HL-60/S4 treated with phorbol 12-myristate 13-acetate at 8.2 ng/mL for 4 days and 3 days (cell line): ENCODE measurements at regions not wholly inside any gene's neighbourhood (a gene's known extent, or its start where the extent isn't known, plus 50 kb on each side); places are given as distances from the start of the nearest gene placed in this dataset.

ENCODE experiments used
- in situ Hi-C: fragments of 300-500 bp; cut with MboI; formaldehyde crosslinking; loops from 2 replicates; pipeline ENCODE4 v1.15.0; 2022; ENCODE audit warnings: low sequenced_read_pairs

DNA sequence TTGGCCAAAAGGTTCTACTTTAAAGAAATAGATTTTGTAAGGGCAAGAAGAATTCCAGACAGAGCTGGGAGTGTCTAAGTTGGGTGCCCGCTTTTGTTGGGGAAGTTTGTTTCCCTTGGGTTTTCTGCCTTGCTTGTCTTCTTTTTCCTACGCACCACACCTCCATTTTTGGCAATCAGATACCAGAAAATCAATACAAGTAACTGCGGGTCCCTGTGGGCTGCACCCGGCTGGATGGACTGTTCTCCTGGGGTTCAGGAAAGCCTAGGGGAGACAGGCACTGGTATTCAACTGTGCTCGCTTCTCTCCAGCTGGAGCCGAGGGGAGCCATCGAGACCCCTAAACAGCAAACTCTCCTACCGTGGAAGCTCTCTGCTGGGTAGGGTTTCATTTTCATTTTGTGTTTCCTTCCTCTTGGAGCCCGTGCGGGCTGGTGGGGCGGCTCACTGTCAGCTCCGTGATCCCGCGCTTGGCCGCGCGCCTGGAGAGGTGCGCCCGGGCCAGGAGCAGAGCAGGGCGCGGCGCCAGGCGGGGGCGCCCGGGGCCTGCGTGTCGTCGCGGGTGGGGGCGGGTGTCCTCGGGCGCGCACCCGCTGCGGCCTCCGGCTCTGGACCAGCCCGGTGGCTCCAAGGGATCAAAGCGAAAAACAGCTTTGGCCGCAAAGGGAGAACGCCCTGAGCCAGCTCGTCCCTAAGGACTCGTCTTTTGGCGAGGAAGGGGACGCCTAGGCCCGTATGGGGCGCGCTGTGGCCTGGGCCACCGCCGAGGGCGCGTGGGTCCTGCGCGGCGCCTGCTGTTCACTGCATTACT, 347.2 kb downstream of the ZNF536 start:
- in situ Hi-C loops, result no loop called here

- in situ Hi-C loops, result no loop called here
Observed at GRCh38 chr19:30718707-30719106, 346.5 kb downstream of the ZNF536 start.

DNA sequence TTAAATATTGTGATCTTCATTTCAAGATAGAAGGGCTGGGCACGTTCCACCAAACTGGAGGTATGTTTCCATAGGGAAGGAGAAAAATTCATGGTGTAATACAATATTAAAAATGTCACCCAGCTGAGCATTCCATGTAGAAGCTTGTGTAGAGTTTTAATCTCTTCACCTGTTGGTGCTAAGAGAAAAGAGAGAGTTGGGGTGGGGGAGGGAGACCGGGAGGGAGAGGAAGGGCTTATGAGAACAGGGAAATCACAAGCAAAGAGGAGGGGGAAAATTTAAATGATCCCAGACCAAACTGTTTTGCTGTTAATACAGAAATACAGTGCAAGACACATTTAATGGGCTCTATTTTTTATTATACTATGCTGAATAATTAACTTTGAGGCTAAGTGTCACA, 345.8 kb downstream of the ZNF536 start:
- in situ Hi-C loops, result no loop called here

- in situ Hi-C loops, result no loop called here
Observed at GRCh38 chr19:30717381-30717780, 345.2 kb downstream of the ZNF536 start.

- in situ Hi-C loops, result no loop called here
Observed at GRCh38 chr19:30712431-30713337, 340.5 kb downstream of the ZNF536 start.

DNA sequence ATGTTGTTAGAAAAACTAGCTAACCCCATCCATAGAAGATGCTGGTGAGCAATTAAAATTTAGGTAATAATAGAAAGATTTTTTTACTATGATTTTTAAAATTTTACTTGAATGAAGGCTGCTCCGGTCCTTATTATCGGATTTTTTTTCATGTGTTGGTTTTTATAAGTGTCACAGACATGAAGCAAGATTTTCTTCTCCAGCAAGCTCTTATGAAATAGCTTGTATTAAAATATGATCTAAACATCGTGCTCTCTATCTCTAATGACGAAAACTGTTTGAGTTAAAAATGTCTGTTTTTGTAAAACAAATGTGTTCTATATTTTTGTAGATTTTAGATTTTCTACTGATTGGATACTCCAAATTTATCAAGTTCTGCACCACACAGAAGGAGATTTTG, 339.6 kb downstream of the ZNF536 start:
- in situ Hi-C loops, result no loop called here

DNA sequence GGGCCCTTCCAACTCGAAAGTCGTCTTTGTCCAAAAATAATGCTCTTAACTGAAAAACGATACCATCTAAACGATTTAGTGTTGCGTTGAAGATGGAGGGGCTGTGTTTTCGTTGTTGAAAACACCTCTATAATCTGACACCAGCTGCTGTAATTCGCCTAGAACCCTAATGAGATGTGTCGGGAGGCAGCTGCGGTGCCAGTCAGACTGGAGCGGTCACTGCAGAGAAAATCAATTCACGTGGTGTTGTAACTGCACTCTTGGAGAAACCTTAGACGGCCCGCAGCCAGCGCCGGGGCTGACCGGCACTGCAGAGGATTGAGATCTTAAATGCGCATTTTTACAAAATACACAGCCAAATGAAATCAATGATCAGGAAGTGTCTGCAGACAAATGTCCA, 339.1 kb downstream of the ZNF536 start:
- in situ Hi-C loops, result no loop called here

- in situ Hi-C loops, result no loop called here
Observed at GRCh38 chr19:30710721-30711120, 338.5 kb downstream of the ZNF536 start.

GRCh38 chr19:30708416-30709178, 336.4 kb downstream of the ZNF536 start:
- in situ Hi-C loops, result no loop called here

- in situ Hi-C loops, result no loop called here
Observed at GRCh38 chr19:30704771-30705330, 332.7 kb downstream of the ZNF536 start.

DNA sequence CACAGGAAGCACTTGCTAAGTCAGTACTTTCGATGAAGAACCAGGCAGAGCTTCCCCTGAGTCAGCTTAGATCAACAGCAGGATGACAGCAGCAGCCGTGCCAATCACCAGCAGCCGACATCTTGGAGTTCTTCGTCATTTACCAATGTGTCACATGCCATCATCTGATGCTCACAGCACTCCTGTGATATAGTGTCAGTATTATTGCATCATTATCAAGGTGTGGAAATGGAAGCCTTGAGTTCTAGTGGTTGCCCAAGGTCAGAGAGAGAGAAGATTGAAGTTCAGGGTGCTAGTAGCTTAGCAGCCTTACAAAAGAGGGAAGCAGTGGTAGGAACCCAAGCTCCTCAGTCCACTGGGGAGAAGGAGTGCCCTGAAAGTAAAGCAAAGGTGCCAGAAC, 331.5 kb downstream of the ZNF536 start:
- in situ Hi-C loops, result no loop called here

- in situ Hi-C loops, result no loop called here
Observed at GRCh38 chr19:30701178-30701577, 329.0 kb downstream of the ZNF536 start.

DNA sequence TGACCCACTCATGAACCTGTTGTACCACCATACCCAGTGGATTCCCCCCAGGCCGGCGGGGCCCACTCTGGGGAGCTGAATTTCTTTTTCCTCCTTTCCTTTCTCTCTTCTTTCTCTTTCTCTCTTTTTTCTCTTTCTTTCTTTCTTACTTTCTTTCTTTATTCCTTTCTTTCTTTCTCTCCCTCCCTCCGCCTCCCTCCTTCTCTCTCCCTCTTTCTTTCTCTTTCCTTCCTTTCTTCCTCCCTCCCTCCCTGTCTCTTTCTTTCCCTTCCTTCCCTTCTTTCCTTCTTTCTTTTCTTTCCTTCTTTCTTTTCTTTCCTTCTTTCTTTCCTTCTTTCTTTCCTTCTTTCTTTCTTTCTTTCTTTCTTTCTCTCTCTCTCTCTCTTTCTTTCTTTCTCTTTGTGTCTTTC, 327.7 kb downstream of the ZNF536 start:
- in situ Hi-C loops, result no loop called here

GRCh38 chr19:30696514-30696913, 324.3 kb downstream of the ZNF536 start:
- in situ Hi-C loops, result no loop called here

GRCh38 chr19:30695171-30695875, 323.1 kb downstream of the ZNF536 start:
- in situ Hi-C loops, result no loop called here

- in situ Hi-C loops, result no loop called here
Observed at GRCh38 chr19:30694156-30694755, 322.1 kb downstream of the ZNF536 start.

GRCh38 chr19:30692879-30693503, 320.8 kb downstream of the ZNF536 start:
- in situ Hi-C loops, result no loop called here

DNA sequence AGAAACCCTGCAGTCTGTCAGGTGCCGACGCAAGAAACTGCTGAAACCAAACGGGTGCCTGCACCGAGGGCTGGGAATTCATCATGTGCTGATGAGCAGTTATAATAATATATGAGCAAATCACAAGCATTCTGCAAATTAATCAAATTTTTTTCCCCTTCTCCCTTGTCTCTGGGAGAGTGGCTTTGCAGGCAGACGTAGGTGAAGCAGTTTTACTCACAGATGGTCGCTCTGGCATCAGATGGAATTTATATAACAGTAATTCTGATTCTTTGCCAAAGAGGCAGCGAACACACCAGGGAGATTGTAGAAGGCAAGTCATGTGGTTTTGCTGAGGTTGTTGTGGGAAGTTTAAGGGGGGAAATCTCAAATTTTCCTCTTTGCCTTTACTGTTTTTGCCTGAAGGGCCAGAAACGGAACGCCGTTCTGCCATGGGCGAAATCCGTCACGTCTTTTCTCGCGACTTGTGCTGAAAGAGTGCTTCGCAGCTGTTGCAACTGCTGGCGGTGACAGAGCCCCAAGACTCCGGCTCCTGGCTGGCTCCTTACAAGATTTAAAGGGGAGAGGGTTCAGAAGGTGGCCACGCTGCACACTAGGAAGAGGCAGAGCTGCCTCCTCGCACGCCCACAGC, 320.1 kb downstream of the ZNF536 start:
- in situ Hi-C loops, result no loop called here

DNA sequence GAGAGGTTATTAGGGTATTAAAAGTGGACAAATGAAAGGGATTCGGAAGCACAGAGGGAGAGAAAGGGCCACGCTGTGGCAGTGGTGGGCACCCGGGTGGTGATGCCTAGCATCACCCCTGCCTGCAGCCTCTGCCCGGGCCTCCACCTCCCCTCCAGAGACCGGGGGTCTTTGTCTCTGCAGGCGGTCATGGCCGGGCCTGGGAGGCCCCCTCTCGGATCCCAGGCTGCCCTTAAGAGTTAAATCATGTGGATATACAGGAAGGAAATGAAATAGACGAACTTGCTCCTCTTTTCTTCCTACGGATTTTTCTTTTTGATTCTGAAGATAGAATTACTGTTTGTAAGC, 319.6 kb downstream of the ZNF536 start:
- in situ Hi-C loops, result no loop called here
